GM13977 (cell line): ENCODE measurements at regions not wholly inside any gene's neighbourhood (a gene's known extent, or its start where the extent isn't known, plus 50 kb on each side); places are given as distances from the start of the nearest gene placed in this dataset.

Source experiments
- DNase-seq: peaks from one replicate; pipeline ENCODE4 v3.0.0; 2012; ENCODE audit warnings: low spot score
- in situ Hi-C: fragments of 300-500 bp; cut with MboI; formaldehyde crosslinking; loops from one replicate; pipeline ENCODE4 v1.12.0; 2022; ENCODE audit warnings: low sequenced_read_pairs, low pct_unique_long_range_greater_than_20kb, mixed read lengths, inconsistent platforms; ENCODE audit not compliant: unreplicated experiment
- TF ChIP-seq, protein P1 (sequence below): IDR thresholded peaks from 2 replicates; pipeline ENCODE4 v1.5.1; 2012; ENCODE audit warnings: mild to moderate bottlenecking, control low read depth; ENCODE audit not compliant: insufficient read depth; ENCODE audit errors: extremely low read depth, missing control alignments

DNA sequence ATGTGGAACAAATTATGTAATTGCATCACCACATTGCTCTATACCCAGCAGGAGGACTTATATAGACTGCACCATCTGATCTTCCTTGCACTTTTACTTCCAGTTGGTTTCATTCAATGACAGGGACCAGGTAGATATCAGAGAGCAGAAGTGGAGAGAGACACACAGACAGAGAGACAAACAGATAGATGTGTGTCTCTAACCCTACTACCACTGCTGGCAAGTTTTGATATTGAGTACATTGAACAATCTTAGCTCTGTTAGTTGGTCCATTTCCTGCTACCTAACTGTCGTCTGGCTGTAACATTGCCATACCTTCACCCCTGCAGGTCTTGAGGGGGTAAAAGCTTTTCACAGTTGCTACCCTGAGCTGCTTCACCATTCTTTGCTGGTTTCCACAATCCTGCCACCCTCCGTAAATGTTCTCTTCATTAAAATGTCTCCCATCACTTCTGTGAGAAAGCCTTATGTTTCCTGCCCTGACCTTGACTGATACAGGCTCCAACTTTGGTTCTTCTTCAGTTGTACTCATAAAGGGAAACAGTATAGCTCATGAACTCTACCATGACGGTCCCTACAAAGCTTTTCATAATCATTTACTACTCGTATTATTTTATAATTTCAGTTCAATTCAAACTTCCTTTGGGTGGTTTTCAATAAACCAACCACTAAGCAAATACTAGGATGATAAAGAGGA, 62.3 kb upstream of the ITGA4 start:
- TF ChIP-seq, protein P1, sequence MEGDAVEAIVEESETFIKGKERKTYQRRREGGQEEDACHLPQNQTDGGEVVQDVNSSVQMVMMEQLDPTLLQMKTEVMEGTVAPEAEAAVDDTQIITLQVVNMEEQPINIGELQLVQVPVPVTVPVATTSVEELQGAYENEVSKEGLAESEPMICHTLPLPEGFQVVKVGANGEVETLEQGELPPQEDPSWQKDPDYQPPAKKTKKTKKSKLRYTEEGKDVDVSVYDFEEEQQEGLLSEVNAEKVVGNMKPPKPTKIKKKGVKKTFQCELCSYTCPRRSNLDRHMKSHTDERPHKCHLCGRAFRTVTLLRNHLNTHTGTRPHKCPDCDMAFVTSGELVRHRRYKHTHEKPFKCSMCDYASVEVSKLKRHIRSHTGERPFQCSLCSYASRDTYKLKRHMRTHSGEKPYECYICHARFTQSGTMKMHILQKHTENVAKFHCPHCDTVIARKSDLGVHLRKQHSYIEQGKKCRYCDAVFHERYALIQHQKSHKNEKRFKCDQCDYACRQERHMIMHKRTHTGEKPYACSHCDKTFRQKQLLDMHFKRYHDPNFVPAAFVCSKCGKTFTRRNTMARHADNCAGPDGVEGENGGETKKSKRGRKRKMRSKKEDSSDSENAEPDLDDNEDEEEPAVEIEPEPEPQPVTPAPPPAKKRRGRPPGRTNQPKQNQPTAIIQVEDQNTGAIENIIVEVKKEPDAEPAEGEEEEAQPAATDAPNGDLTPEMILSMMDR = no peak
- in situ Hi-C loops = no loop called here
- DNase-seq = no peak

DNA sequence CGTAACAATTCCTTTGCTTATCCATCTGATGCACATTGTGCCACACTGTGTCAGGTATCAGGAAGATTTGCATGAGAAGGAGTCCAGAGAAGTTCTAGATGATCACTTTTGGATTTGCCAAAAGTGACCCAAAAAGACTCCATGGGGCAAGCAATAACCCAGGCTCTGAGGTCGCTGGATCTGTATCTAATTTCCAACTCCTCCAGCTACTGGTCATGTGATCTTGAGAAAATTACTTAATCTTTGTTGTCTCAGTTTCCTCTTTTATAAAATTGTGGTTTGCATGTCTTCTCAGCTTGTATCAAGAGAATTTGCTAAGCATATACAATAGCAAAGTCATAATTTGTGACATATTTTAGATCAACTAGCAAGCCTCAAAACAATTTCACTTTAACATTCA, 61.3 kb upstream of the ITGA4 start:
- no peak for DNase-seq
- TF ChIP-seq, protein P1 = no peak
- in situ Hi-C loops = no loop called here

DNA sequence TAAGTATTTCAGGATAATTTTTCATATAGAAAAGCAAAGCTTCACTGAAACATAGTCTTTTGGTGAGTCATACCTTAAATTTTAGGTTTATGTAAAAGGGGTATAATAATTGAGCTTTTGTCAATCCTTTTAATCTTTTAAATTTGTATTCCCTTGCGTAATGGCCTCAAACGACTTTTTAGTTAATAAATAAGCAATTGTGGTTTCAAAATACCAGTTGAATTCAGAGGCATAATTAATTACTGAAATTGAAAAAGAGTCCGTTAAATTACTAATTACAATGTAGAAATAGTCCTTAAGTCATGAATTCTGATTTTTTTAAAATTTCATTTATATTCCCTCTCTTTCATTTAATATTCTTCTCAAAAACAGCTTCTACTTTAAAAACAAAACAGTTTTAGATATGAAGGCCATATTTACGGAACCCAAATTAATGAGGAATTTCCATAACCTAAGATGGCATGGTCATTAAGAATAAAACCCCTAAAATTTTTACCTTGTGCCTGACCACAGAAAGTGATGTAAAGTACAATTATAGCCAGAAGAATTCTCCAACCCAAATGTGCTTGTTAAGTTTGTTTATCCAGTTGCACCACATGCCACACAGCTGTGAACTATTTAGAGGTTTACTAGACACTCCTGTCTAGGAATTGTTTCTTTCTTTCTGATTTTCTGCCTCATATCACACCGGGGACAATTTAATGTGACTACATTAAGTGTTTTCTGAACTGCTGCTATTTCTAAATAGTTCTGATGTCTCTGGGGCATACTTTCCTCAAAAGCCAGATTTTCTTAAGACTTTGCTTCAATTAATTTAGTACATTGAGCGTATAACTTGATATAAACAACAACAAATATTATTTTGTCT, 60.7 kb upstream of the ITGA4 start:
- no peak for DNase-seq
- in situ Hi-C loops = no loop called here
- TF ChIP-seq, protein P1 = no peak

DNA sequence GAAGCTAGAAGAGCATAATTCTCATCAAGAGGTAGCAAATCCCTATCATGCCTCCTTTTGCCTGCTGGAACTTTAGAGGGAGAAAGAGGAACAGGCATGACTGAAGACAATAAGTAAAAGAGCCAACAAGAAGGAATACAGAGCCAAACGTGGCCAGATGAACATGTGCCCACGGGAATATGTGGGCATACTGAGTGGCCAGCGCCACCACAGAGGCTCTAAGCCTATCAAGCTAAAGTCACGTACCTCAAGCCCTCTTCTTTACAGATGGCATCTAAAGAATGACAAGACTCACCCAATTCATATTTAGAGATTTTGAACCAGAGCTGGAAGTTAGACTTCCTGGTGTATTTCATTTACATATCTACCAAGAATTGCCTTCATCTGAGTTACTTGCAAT, 59.9 kb upstream of the ITGA4 start:
- in situ Hi-C loops = no loop called here
- DNase-seq = no peak
- TF ChIP-seq, protein P1 = no peak

DNA sequence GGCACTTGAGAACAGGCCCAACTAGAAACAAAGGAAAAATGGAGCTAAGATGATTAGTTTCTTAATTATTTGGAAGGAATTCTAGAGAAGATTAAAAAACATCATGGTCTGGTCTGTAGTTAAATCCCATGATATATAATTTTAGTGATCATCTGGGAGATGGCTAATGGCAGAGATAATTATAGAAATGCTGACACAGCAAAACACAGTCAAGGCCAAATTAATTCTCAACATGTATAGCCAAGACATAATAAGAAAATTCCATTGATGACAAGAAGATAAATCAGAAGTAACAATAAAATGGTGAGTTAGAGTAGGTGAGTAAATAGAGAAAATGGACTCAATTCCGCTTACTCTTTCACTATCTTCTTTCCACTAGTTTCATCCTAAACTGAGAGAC, 59.2 kb upstream of the ITGA4 start:
- DNase-seq = no peak
- TF ChIP-seq, protein P1 = no peak
- in situ Hi-C loops = no loop called here

DNA sequence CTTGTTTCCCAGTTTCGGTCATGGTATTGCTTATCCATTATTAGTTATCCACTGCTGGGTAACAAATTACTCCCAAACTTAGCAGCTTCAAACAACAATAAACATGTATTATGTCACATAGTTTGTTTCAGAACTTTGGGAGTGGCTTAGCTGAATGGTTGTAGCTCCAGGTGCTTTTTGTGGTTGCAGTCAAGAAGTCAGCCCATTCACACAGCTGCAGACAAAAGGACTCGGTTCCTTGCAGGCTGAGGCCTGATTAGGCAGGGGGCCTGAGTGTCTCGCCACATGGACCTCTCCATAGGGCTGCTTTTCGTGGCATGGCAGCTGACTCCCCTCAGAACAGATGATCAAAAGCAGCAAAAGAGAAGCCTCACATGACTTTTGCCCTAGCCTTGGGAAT, 58.2 kb upstream of the ITGA4 start:
- no peak for DNase-seq

More for the DNA sequence above, 58.2 kb upstream of the ITGA4 start:
- TF ChIP-seq, protein P1 = no peak
- in situ Hi-C loops = no loop called here
